ENCODE measurements at regions not wholly inside any gene's neighbourhood (a gene's known extent, or its start where the extent isn't known, plus 50 kb on each side); places are given as distances from the start of the nearest gene placed in this dataset.

GRCh38 chr10:44569193-44570091 is 184.5 kb upstream of the CXCL12 start:
- TF ChIP-seq POLR2AphosphoS5 (IDR thresholded peaks at IDR 0.05) (no peak), CTCF (IDR thresholded peaks at IDR 0.05) (no peak)

Data from prostate gland (tissue), 2 donors.